ENCODE measurements at regions not wholly inside any gene's neighbourhood (a gene's known extent, or its start where the extent isn't known, plus 50 kb on each side); places are given as distances from the start of the nearest gene placed in this dataset.

- DNase-seq (ENCODE audit: low spot score) = no peak
These were observed 394.0 kb downstream of the NPHP4 start for GRCh38 chr1:5597991-5598823.

GRCh38 chr1:5597171-5597850, 394.9 kb downstream of the NPHP4 start:
- no peak for DNase-seq (ENCODE audit: low spot score)

GRCh38 chr1:5596651-5597050, 395.6 kb downstream of the NPHP4 start:
- no peak for DNase-seq (ENCODE audit: low spot score)

GRCh38 chr1:5595531-5596170, 396.6 kb downstream of the NPHP4 start:
- DNase-seq (ENCODE audit: low spot score) = no peak

GRCh38 chr1:5594056-5594956, 397.9 kb downstream of the NPHP4 start:
- no peak for DNase-seq (ENCODE audit: low spot score)

- no peak for DNase-seq (ENCODE audit: low spot score)
These were observed 401.5 kb downstream of the NPHP4 start for GRCh38 chr1:5590717-5591116.

GRCh38 chr1:5586629-5587028, 405.6 kb downstream of the NPHP4 start:
- no peak for DNase-seq (ENCODE audit: low spot score)

- DNase-seq (ENCODE audit: low spot score) = no peak
These were observed 407.0 kb downstream of the NPHP4 start for GRCh38 chr1:5585256-5585655.

- no peak for DNase-seq (ENCODE audit: low spot score)
These were observed 411.3 kb downstream of the NPHP4 start for GRCh38 chr1:5580926-5581325.

GRCh38 chr1:5579966-5580365, 412.3 kb downstream of the NPHP4 start:
- DNase-seq (ENCODE audit: low spot score) = no peak

- no peak for DNase-seq (ENCODE audit: low spot score)
These were observed 413.5 kb downstream of the NPHP4 start for GRCh38 chr1:5578690-5579089.

- DNase-seq (ENCODE audit: low spot score) = no peak
These were observed 414.8 kb downstream of the NPHP4 start for GRCh38 chr1:5577255-5578040.

GRCh38 chr1:5576673-5577065, 415.6 kb downstream of the NPHP4 start:
- DNase-seq (ENCODE audit: low spot score) = no peak

- no peak for DNase-seq (ENCODE audit: low spot score)
These were observed 416.1 kb downstream of the NPHP4 start for GRCh38 chr1:5576011-5576672.

GRCh38 chr1:5575396-5575940, 416.8 kb downstream of the NPHP4 start:
- no peak for DNase-seq (ENCODE audit: low spot score)

GRCh38 chr1:5574641-5575040, 417.6 kb downstream of the NPHP4 start:
- DNase-seq (ENCODE audit: low spot score) = no peak

GRCh38 chr1:5572794-5573193, 419.4 kb downstream of the NPHP4 start:
- DNase-seq (ENCODE audit: low spot score) = no peak

- DNase-seq (ENCODE audit: low spot score) = no peak
These were observed 420.3 kb downstream of the NPHP4 start for GRCh38 chr1:5571861-5572401.

GRCh38 chr1:5571438-5571837, 420.8 kb downstream of the NPHP4 start:
- DNase-seq (ENCODE audit: low spot score) = no peak

- DNase-seq (ENCODE audit: low spot score) = no peak
These were observed 421.3 kb downstream of the NPHP4 start for GRCh38 chr1:5570931-5571330.

Measured in pons (tissue), 1 donor.